ENCODE measurements at regions not wholly inside any gene's neighbourhood (a gene's known extent, or its start where the extent isn't known, plus 50 kb on each side); places are given as distances from the start of the nearest gene placed in this dataset.

DNA sequence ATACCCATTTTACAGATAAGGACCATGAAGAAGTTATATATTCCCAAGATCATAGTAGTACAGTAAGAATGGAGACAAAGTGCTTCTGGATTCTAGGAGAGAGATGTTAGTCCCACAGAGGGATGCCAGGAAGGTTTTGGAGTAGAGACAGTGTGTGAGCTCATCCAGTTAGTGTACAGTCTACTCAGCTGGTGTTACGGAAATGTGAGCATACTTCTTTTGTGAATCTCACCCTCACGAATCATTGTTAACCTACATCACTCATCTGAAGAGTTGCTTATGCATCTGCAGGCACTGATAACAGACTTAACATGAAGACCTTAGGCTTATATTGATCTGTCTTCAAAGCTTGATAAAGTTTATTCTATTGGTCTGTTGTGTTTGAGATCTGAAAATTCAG is 106.6 kb upstream of the PTPRG start:
- H3K27me3 Mint-ChIP-seq (ENCODE audit: insufficient read depth) = peaks cover 5% of the 10 kb centered on the region
- no peaks in the 10 kb centered on the region for H3K9me3 Mint-ChIP-seq
- no peak overlapping the region for H3K4me3 Mint-ChIP-seq
- no peaks in the 10 kb centered on the region for H3K36me3 Mint-ChIP-seq (ENCODE audit: low read depth)
- TF ChIP-seq, protein P1, sequence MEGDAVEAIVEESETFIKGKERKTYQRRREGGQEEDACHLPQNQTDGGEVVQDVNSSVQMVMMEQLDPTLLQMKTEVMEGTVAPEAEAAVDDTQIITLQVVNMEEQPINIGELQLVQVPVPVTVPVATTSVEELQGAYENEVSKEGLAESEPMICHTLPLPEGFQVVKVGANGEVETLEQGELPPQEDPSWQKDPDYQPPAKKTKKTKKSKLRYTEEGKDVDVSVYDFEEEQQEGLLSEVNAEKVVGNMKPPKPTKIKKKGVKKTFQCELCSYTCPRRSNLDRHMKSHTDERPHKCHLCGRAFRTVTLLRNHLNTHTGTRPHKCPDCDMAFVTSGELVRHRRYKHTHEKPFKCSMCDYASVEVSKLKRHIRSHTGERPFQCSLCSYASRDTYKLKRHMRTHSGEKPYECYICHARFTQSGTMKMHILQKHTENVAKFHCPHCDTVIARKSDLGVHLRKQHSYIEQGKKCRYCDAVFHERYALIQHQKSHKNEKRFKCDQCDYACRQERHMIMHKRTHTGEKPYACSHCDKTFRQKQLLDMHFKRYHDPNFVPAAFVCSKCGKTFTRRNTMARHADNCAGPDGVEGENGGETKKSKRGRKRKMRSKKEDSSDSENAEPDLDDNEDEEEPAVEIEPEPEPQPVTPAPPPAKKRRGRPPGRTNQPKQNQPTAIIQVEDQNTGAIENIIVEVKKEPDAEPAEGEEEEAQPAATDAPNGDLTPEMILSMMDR (IDR thresholded peaks at IDR 0.05) = no peak
- peaks cover 48% of the 10 kb centered on the region for H3K4me1 Mint-ChIP-seq (ENCODE audit: low read depth)
- H3K27ac Mint-ChIP-seq = peak overlapping the region; percentile 62
- peak; percentile 67 for DNase-seq

- H3K4me1 Mint-ChIP-seq (ENCODE audit: low read depth) = no peaks in the 10 kb centered on the region; the same call in 1 of the 2 replicates
- H3K4me3 Mint-ChIP-seq = no peak overlapping the region
- no peak for DNase-seq
- no peaks in the 10 kb centered on the region for H3K36me3 Mint-ChIP-seq (ENCODE audit: low read depth)
- H3K27ac Mint-ChIP-seq = no peak overlapping the region
- no peaks in the 10 kb centered on the region for H3K9me3 Mint-ChIP-seq
- H3K27me3 Mint-ChIP-seq (ENCODE audit: insufficient read depth) = peaks cover 7% of the 10 kb centered on the region
- TF ChIP-seq, protein P1 (IDR thresholded peaks at IDR 0.05) = no peak
Measured at GRCh38 chr3:61460636-61461035, 100.7 kb upstream of the PTPRG start.

- no peak overlapping the region for H3K4me3 Mint-ChIP-seq
- DNase-seq = no peak
- peaks cover 9% of the 10 kb centered on the region for H3K27me3 Mint-ChIP-seq (ENCODE audit: insufficient read depth)
- no peaks in the 10 kb centered on the region for H3K9me3 Mint-ChIP-seq
- H3K27ac Mint-ChIP-seq = no peak overlapping the region
- TF ChIP-seq, protein P1 (IDR thresholded peaks at IDR 0.05) = no peak
- no peaks in the 10 kb centered on the region for H3K36me3 Mint-ChIP-seq (ENCODE audit: low read depth)
- H3K4me1 Mint-ChIP-seq (ENCODE audit: low read depth) = no peaks in the 10 kb centered on the region; the same call in 1 of the 2 replicates
Measured at GRCh38 chr3:61463191-61463590, 98.2 kb upstream of the PTPRG start.

GRCh38 chr3:61464518-61465140 is 96.7 kb upstream of the PTPRG start:
- Mint-ChIP-seq H3K9me3 (no peaks in the 10 kb centered on the region), H3K4me1 (ENCODE audit: low read depth) (no peaks in the 10 kb centered on the region), H3K27ac (no peak overlapping the region), H3K27me3 (ENCODE audit: insufficient read depth) (peaks cover 4% of the 10 kb centered on the region), H3K36me3 (ENCODE audit: low read depth) (no peaks in the 10 kb centered on the region), H3K4me3 (no peak overlapping the region)
- TF ChIP-seq, protein P1 (IDR thresholded peaks at IDR 0.05) = no peak
- DNase-seq = no peak

- H3K27ac Mint-ChIP-seq = no peak overlapping the region
- peaks cover 4% of the 10 kb centered on the region for H3K27me3 Mint-ChIP-seq (ENCODE audit: insufficient read depth)
- H3K4me1 Mint-ChIP-seq (ENCODE audit: low read depth) = no peaks in the 10 kb centered on the region
- no peak overlapping the region for H3K4me3 Mint-ChIP-seq
- H3K9me3 Mint-ChIP-seq = no peaks in the 10 kb centered on the region
- no peaks in the 10 kb centered on the region for H3K36me3 Mint-ChIP-seq (ENCODE audit: low read depth)
- TF ChIP-seq, protein P1 (IDR thresholded peaks at IDR 0.05) = no peak
- DNase-seq = no peak
Measured at GRCh38 chr3:61466357-61466756, 95.0 kb upstream of the PTPRG start.

Measured in HFFc6 (cell line).